ENCODE measurements at regions not wholly inside any gene's neighbourhood (a gene's known extent, or its start where the extent isn't known, plus 50 kb on each side); places are given as distances from the start of the nearest gene placed in this dataset.
"Not testable (repeated sequence)": the region's sequence is repeated elsewhere in the genome, so short reads cannot be mapped to it uniquely, and the experiment has no call there.

GRCh38 chr4:56142088-56142487 is 193.3 kb downstream of the CEP135 start:
- DNase-seq (ENCODE audit: low read depth) = no peak

GRCh38 chr4:56139241-56139827 is 190.6 kb downstream of the CEP135 start:
- DNase-seq (ENCODE audit: low read depth) = no peak

- DNase-seq (ENCODE audit: low read depth) = peak; percentile 33
Measured at GRCh38 chr4:56134834-56135233, 186.1 kb downstream of the CEP135 start.

- DNase-seq (ENCODE audit: low read depth) = peak; percentile 56
Measured at GRCh38 chr4:56134266-56134665, 185.5 kb downstream of the CEP135 start.

- DNase-seq (ENCODE audit: low read depth) = no peak
Measured at GRCh38 chr4:56132835-56133234, 184.1 kb downstream of the CEP135 start.

- not testable (repeated sequence) for DNase-seq (ENCODE audit: low read depth)
Measured at GRCh38 chr4:56132188-56132587, 183.4 kb downstream of the CEP135 start.

GRCh38 chr4:56130606-56131155 is 181.9 kb downstream of the CEP135 start:
- no peak for DNase-seq (ENCODE audit: low read depth)

GRCh38 chr4:56129431-56129861 is 180.7 kb downstream of the CEP135 start:
- no peak for DNase-seq (ENCODE audit: low read depth)

- DNase-seq (ENCODE audit: low read depth) = peak; percentile 13
Measured at GRCh38 chr4:56128213-56128612, 179.5 kb downstream of the CEP135 start.

GRCh38 chr4:56127716-56128115 is 179.0 kb downstream of the CEP135 start:
- no peak for DNase-seq (ENCODE audit: low read depth)

GRCh38 chr4:56123547-56123946 is 174.8 kb downstream of the CEP135 start:
- DNase-seq (ENCODE audit: low read depth) = no peak

- DNase-seq (ENCODE audit: low read depth) = no peak
Measured at GRCh38 chr4:56123051-56123450, 174.3 kb downstream of the CEP135 start.

GRCh38 chr4:56118845-56119244 is 170.1 kb downstream of the CEP135 start:
- no peak for DNase-seq (ENCODE audit: low read depth)

GRCh38 chr4:56118055-56118454 is 169.3 kb downstream of the CEP135 start:
- DNase-seq (ENCODE audit: low read depth) = no peak

GRCh38 chr4:56115898-56116297 is 167.2 kb downstream of the CEP135 start:
- no peak for DNase-seq (ENCODE audit: low read depth)

GRCh38 chr4:56112377-56112776 is 163.6 kb downstream of the CEP135 start:
- DNase-seq (ENCODE audit: low read depth) = no peak

GRCh38 chr4:56106180-56107147 is 157.7 kb downstream of the CEP135 start:
- no peak for DNase-seq (ENCODE audit: low read depth)

- DNase-seq (ENCODE audit: low read depth) = no peak
Measured at GRCh38 chr4:56104188-56104587, 155.4 kb downstream of the CEP135 start.

GRCh38 chr4:56102601-56103000 is 153.9 kb downstream of the CEP135 start:
- no peak for DNase-seq (ENCODE audit: low read depth)

GRCh38 chr4:56099378-56099786 is 150.6 kb downstream of the CEP135 start:
- DNase-seq (ENCODE audit: low read depth) = no peak

- DNase-seq (ENCODE audit: low read depth) = no peak
Measured at GRCh38 chr4:56093576-56093975, 144.8 kb downstream of the CEP135 start.

GRCh38 chr4:56092540-56092939 is 143.8 kb downstream of the CEP135 start:
- DNase-seq (ENCODE audit: low read depth) = no peak

- peak; percentile 22 for DNase-seq (ENCODE audit: low read depth)
Measured at GRCh38 chr4:56086561-56086960, 137.8 kb downstream of the CEP135 start.
